GM12878 (cell line): ENCODE measurements at regions not wholly inside any gene's neighbourhood (a gene's known extent, or its start where the extent isn't known, plus 50 kb on each side); places are given as distances from the start of the nearest gene placed in this dataset.

ENCODE experiments used
- ATAC-seq: fragments of 200-7000 bp; cut with Tn5 transposase; 3 replicates; pipeline ENCODE4 v1.9.1; 2020; ENCODE audit warnings: mild to moderate bottlenecking, moderate library complexity
- BruUV-seq: library from RNA; stranded (reverse); fragments of 400-500 nt; replicated peaks from 2 replicates; lab custom pipeline; 2021; lab: Mats Ljungman, UMichigan
- CTCF ChIA-PET: fragments of 300-600 bp; sonication (Branson Sonifier 250); formaldehyde crosslinking; extraction: SDS; loops from one replicate; lab custom pipeline; 2021; ENCODE audit warnings: inconsistent platforms; lab: Yijun Ruan, JAX
- POLR2A ChIA-PET: fragments of 350-600 bp; formaldehyde crosslinking; extraction: SDS; loops from one replicate; lab custom pipeline; 2021; ENCODE audit warnings: inconsistent platforms; lab: Charles Lee
- RAD21 ChIA-PET: fragments of 300-600 bp; sonication (Branson Sonifier 250); formaldehyde crosslinking; loops from one replicate; lab custom pipeline; 2023; ENCODE audit warnings: antibody characterized with exemption; ENCODE audit not compliant: unreplicated experiment; lab: Charles Lee
- SMC1A ChIA-PET: fragments of 300-600 bp; sonication (Branson Sonifier 250); formaldehyde crosslinking; loops from one replicate; lab custom pipeline; 2023; ENCODE audit not compliant: unreplicated experiment, uncharacterized antibody; lab: Charles Lee
- DNase-seq: peaks from one replicate; pipeline ENCODE4 v3.0.0-alpha.2; 2011; ENCODE audit warnings: low read depth, low spot score
- FAIRE-seq: peaks from 3 replicates; lab custom pipeline; 2011; peaks lifted over from hg19 to GRCh38; lab: Jason Lieb, UNC
- H2AFZ ChIP-seq: 2 replicates; pipeline ENCODE4 v1.6.0; 2011; ENCODE audit warnings: low read depth, low read length, control low read depth; ENCODE audit not compliant: control insufficient read depth
- H3K27ac ChIP-seq: 2 replicates; pipeline ENCODE4 v1.5.1; 2011; ENCODE audit warnings: control low read depth; ENCODE audit not compliant: control insufficient read depth, insufficient read depth
- H3K27me3 ChIP-seq, 2 experiments: replicated peaks in 1 of 2; 2 replicates each; pipeline versions ENCODE4 v1.6.0 to v1.6.1; 2011; ENCODE audit warnings: low read length in 1 of 2; ENCODE audit not compliant: control insufficient read depth in 2 of 2, insufficient read depth in 2 of 2
- H3K36me3 ChIP-seq, 2 experiments: 2 replicates each; pipeline ENCODE4 v1.5.1; 2011; ENCODE audit warnings: low read length in 1 of 2; ENCODE audit not compliant: control insufficient read depth in 2 of 2, insufficient read depth in 2 of 2
- H3K4me1 ChIP-seq: 2 replicates; pipeline ENCODE4 v1.6.1; 2011; ENCODE audit warnings: mild to moderate bottlenecking, low read length, moderate library complexity, mixed read lengths; ENCODE audit not compliant: control insufficient read depth, insufficient read depth
- H3K4me2 ChIP-seq: 2 replicates; pipeline ENCODE4 v1.6.0; 2011; ENCODE audit warnings: control low read depth; ENCODE audit not compliant: control insufficient read depth, insufficient read depth
- H3K4me3 ChIP-seq: fragments of 200-600 bp; sonication (generic); 2 replicates; pipeline ENCODE4 v1.5.1; 2016
- H3K79me2 ChIP-seq: 2 replicates; pipeline ENCODE4 v1.6.0; 2011; ENCODE audit warnings: low read length; ENCODE audit not compliant: control insufficient read depth, insufficient read depth
- H3K9ac ChIP-seq: 2 replicates; pipeline ENCODE4 v1.8.0; 2011; ENCODE audit warnings: low read length, control low read depth, mixed read lengths; ENCODE audit not compliant: control insufficient read depth, insufficient read depth
- H3K9me3 ChIP-seq: replicated peaks from 3 replicates; pipeline ENCODE4 v1.5.1; 2011; ENCODE audit warnings: mild to moderate bottlenecking, low read length; ENCODE audit not compliant: control insufficient read depth, insufficient read depth
- H4K20me1 ChIP-seq: 2 replicates; pipeline ENCODE4 v1.6.0; 2011; ENCODE audit not compliant: control insufficient read depth, insufficient read depth
- CBX5 ChIP-seq: sonication (generic); IDR thresholded peaks from 2 replicates; pipeline ENCODE4 v1.6.1; 2016; ENCODE audit warnings: low read depth, moderate library complexity, mild to moderate bottlenecking, inconsistent platforms
- ETV6 ChIP-seq, 2 experiments: fragments of 450-650 bp in 1 of 2; IDR thresholded peaks in 1 of 2; conservative IDR thresholded peaks in 1 of 2; 2 replicates each; pipeline ENCODE4 v1.6.1; 2014; ENCODE audit warnings: antibody characterized with exemption in 1 of 2, borderline replicate concordance in 1 of 2, low read depth in 1 of 2, mild to moderate bottlenecking in 1 of 2, moderate library complexity in 1 of 2
- MTA3 ChIP-seq: IDR thresholded peaks from 2 replicates; pipeline ENCODE4 v1.6.1; 2012; ENCODE audit warnings: low read length, inconsistent platforms, borderline replicate concordance
- RCOR1 ChIP-seq: conservative IDR thresholded peaks from 2 replicates; pipeline ENCODE4 v1.6.1; 2012; ENCODE audit warnings: low read depth, low read length, improper control_type of control experiment
- SMAD1 ChIP-seq: fragments of 450-650 bp; IDR thresholded peaks from 2 replicates; pipeline ENCODE4 v1.6.1; 2018; ENCODE audit warnings: mild to moderate bottlenecking, low read depth; ENCODE audit not compliant: partially characterized antibody
- STAT1 ChIP-seq: fragments of 450-650 bp; conservative IDR thresholded peaks from 2 replicates; pipeline ENCODE4 v1.6.1; 2014; ENCODE audit warnings: antibody characterized with exemption, mild to moderate bottlenecking
- ZBTB33 ChIP-seq: fragments of 450-650 bp; IDR thresholded peaks from 2 replicates; pipeline ENCODE4 v1.6.1; 2017; ENCODE audit warnings: mild to moderate bottlenecking
- WGBS: methylation state at CpG from one replicate; pipeline ENCODE4 v1.1.6; 2016; ENCODE audit warnings: low lambda C conversion rate; ENCODE audit not compliant: insufficient replicate concordance, insufficient coverage; ENCODE audit errors: missing lambda C conversion rate; 5-methylcytosine and 5-hydroxymethylcytosine counted together
- in situ Hi-C: fragments of 300-500 bp; cut with MboI; formaldehyde crosslinking; loops from 9 replicates; pipeline ENCODE4 v1.14.3; 2018; ENCODE audit warnings: mixed read lengths
- intact Hi-C: fragments of 100-400 bp; cut with micrococcal nuclease; formaldehyde crosslinking; loops from one replicate; pipeline ENCODE4 v1.14.2; 2022; ENCODE audit not compliant: unreplicated experiment
- TF ChIP-seq, protein P1 (sequence below): fragments of 450-650 bp; IDR thresholded peaks from 2 replicates; pipeline ENCODE4 v1.6.1; 2018; ENCODE audit warnings: borderline replicate concordance, mild to moderate bottlenecking; ENCODE audit not compliant: partially characterized antibody

GRCh38 chr9:91062281-91062680 lies 260.7 kb downstream of the SYK start:
- in situ Hi-C loops (no loop called here), intact Hi-C loops (no loop called here)
- Histone ChIP-seq H3K9me3 (no peaks in the 10 kb centered on the region), H3K4me2 (no peak overlapping the region), H3K27me3 (peaks cover 0 to 3% of the 10 kb centered on the region in 2 experiments), H4K20me1 (no peaks in the 10 kb centered on the region), H2AFZ (no peak overlapping the region), H3K4me1 (no peaks in the 10 kb centered on the region), H3K79me2 (no peaks in the 10 kb centered on the region), H3K27ac (no peak overlapping the region), H3K4me3 (no peak overlapping the region), H3K9ac (no peak overlapping the region), H3K36me3 (no peaks in the 10 kb centered on the region)
- no peak for TF ChIP-seq CBX5
- no peak for TF ChIP-seq STAT1
- TF ChIP-seq, protein P1, sequence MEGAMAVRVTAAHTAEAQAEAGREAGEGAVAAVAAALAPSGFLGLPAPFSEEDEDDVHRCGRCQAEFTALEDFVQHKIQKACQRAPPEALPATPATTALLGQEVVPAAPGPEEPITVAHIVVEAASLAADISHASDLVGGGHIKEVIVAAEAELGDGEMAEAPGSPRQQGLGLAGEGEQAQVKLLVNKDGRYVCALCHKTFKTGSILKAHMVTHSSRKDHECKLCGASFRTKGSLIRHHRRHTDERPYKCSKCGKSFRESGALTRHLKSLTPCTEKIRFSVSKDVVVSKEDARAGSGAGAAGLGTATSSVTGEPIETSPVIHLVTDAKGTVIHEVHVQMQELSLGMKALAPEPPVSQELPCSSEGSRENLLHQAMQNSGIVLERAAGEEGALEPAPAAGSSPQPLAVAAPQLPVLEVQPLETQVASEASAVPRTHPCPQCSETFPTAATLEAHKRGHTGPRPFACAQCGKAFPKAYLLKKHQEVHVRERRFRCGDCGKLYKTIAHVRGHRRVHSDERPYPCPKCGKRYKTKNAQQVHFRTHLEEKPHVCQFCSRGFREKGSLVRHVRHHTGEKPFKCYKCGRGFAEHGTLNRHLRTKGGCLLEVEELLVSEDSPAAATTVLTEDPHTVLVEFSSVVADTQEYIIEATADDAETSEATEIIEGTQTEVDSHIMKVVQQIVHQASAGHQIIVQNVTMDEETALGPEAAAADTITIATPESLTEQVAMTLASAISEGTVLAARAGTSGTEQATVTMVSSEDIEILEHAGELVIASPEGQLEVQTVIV, result no peak
- no peak for TF ChIP-seq ETV6 (conservative IDR thresholded peaks at IDR 0.05 in 1 of 2, IDR thresholded peaks at IDR 0.05 in 1 of 2; ENCODE audit: borderline replicate concordance in 1 of 2, low read depth in 1 of 2)
- no peak for TF ChIP-seq RCOR1
- TF ChIP-seq MTA3, result no peak
- TF ChIP-seq ZBTB33, result no peak
- TF ChIP-seq SMAD1, result no peak
- POLR2A ChIA-PET, result no interaction called here
- SMC1A ChIA-PET, result no interaction called here
- ATAC-seq (no peak), DNase-seq (no peak), FAIRE-seq (no peak)
- no TSS peak for BruUV-seq
- WGBS, result 0% methylated on average over 2 of the region's 2 CpGs
- CTCF ChIA-PET, result no interaction called here
- RAD21 ChIA-PET, result no interaction called here
